GM06990 (cell line): ENCODE measurements at regions not wholly inside any gene's neighbourhood (a gene's known extent, or its start where the extent isn't known, plus 50 kb on each side); places are given as distances from the start of the nearest gene placed in this dataset.

ENCODE experiments used
- DNase-seq: peaks from one replicate; pipeline ENCODE4 v3.0.0-alpha.2; 2011; ENCODE audit not compliant: insufficient read length; ENCODE audit errors: extremely low read depth
- H3K27me3 ChIP-seq: replicated peaks from 2 replicates; pipeline ENCODE4 v1.6.0; 2011; ENCODE audit warnings: low read length; ENCODE audit not compliant: control insufficient read depth, insufficient read depth
- H3K36me3 ChIP-seq: 2 replicates; pipeline ENCODE4 v1.5.1; 2011; ENCODE audit warnings: low read length; ENCODE audit not compliant: control insufficient read depth, insufficient read depth
- H3K4me3 ChIP-seq: replicated peaks from 2 replicates; pipeline ENCODE4 v1.5.1; 2011; ENCODE audit warnings: low read depth, mild to moderate bottlenecking, control low read depth, low read length
- CTCF ChIP-seq: IDR thresholded peaks from 2 replicates; pipeline ENCODE4 v1.5.1; 2011; ENCODE audit warnings: low read length, control low read depth, mild to moderate bottlenecking, inconsistent platforms; ENCODE audit not compliant: insufficient read depth, poor library complexity, severe bottlenecking

GRCh38 chr5:42059291-42059690 is 134.2 kb downstream of the FBXO4 start:
- no peak for TF ChIP-seq CTCF
- no peak overlapping the region for H3K4me3 ChIP-seq
- H3K27me3 ChIP-seq, result no peaks in the 10 kb centered on the region
- no peak for DNase-seq
- no peaks in the 10 kb centered on the region for H3K36me3 ChIP-seq

- no peak for TF ChIP-seq CTCF
- Histone ChIP-seq H3K27me3 (no peaks in the 10 kb centered on the region), H3K36me3 (no peaks in the 10 kb centered on the region), H3K4me3 (no peak overlapping the region)
- no peak for DNase-seq
Observed at GRCh38 chr5:42059778-42060464, 134.8 kb downstream of the FBXO4 start.

GRCh38 chr5:42061121-42061520 is 136.0 kb downstream of the FBXO4 start:
- no peak for TF ChIP-seq CTCF
- no peak for DNase-seq
- Histone ChIP-seq H3K4me3 (no peak overlapping the region), H3K36me3 (no peaks in the 10 kb centered on the region), H3K27me3 (no peaks in the 10 kb centered on the region)

GRCh38 chr5:42064821-42065220 is 139.7 kb downstream of the FBXO4 start:
- no peak for DNase-seq
- TF ChIP-seq CTCF, result no peak
- Histone ChIP-seq H3K4me3 (no peak overlapping the region), H3K36me3 (no peaks in the 10 kb centered on the region), H3K27me3 (no peaks in the 10 kb centered on the region)

- no peak for DNase-seq
- Histone ChIP-seq H3K4me3 (no peak overlapping the region), H3K36me3 (no peaks in the 10 kb centered on the region), H3K27me3 (no peaks in the 10 kb centered on the region)
- TF ChIP-seq CTCF, result no peak
Observed at GRCh38 chr5:42066131-42066530, 141.1 kb downstream of the FBXO4 start.

- no peaks in the 10 kb centered on the region for H3K27me3 ChIP-seq
- H3K36me3 ChIP-seq, result no peaks in the 10 kb centered on the region
- no peak for TF ChIP-seq CTCF
- H3K4me3 ChIP-seq, result no peak overlapping the region
- DNase-seq, result no peak
Observed at GRCh38 chr5:42074353-42074752, 149.3 kb downstream of the FBXO4 start.
